Stimulated activated CD8-positive, alpha-beta memory T cell treated with anti-CD3 and anti-CD28 coated beads, Interleukin-12 subunit alpha, Interleukin-12 subunit beta, amount 100 ng/mL, for 24 hours (primary cell): ENCODE measurements at regions not wholly inside any gene's neighbourhood (a gene's known extent, or its start where the extent isn't known, plus 50 kb on each side); places are given as distances from the start of the nearest gene placed in this dataset.
"Not testable (repeated sequence)": the region's sequence is repeated elsewhere in the genome, so short reads cannot be mapped to it uniquely, and the experiment has no call there.

Experiments
- DNase-seq: peaks from one replicate; pipeline ENCODE4 v3.0.0-alpha.2; 2020; ENCODE audit errors: extremely low read depth

- DNase-seq = no peak
Observed at GRCh38 chr22:25487508-25487907, 77.0 kb upstream of the GRK3 start.

GRCh38 chr22:25488244-25489020 lies 76.0 kb upstream of the GRK3 start:
- DNase-seq = peak; percentile 7

- DNase-seq = no peak
Observed at GRCh38 chr22:25489947-25490346, 74.5 kb upstream of the GRK3 start.

GRCh38 chr22:25490896-25491295 lies 73.6 kb upstream of the GRK3 start:
- DNase-seq = no peak

GRCh38 chr22:25492162-25492561 lies 72.3 kb upstream of the GRK3 start:
- no peak for DNase-seq

GRCh38 chr22:25492841-25493734 lies 71.4 kb upstream of the GRK3 start:
- DNase-seq = no peak

- no peak for DNase-seq
Observed at GRCh38 chr22:25493794-25494193, 70.7 kb upstream of the GRK3 start.

- DNase-seq = no peak
Observed at GRCh38 chr22:25494774-25495173, 69.7 kb upstream of the GRK3 start.

- DNase-seq = no peak
Observed at GRCh38 chr22:25495285-25495684, 69.2 kb upstream of the GRK3 start.

- no peak for DNase-seq
Observed at GRCh38 chr22:25496396-25497064, 67.9 kb upstream of the GRK3 start.

GRCh38 chr22:25497181-25497641 lies 67.3 kb upstream of the GRK3 start:
- no peak for DNase-seq

- DNase-seq = no peak
Observed at GRCh38 chr22:25497716-25498115, 66.8 kb upstream of the GRK3 start.

- not testable (repeated sequence) for DNase-seq
Observed at GRCh38 chr22:25500671-25501070, 63.8 kb upstream of the GRK3 start.

GRCh38 chr22:25504017-25504416 lies 60.5 kb upstream of the GRK3 start:
- DNase-seq = not testable (repeated sequence)

GRCh38 chr22:25508161-25508560 lies 56.3 kb upstream of the GRK3 start:
- no peak for DNase-seq

- DNase-seq = no peak
Observed at GRCh38 chr22:25508761-25509321, 55.6 kb upstream of the GRK3 start.

- DNase-seq = no peak
Observed at GRCh38 chr22:25509374-25509791, 55.1 kb upstream of the GRK3 start.

- no peak for DNase-seq
Observed at GRCh38 chr22:25510876-25511275, 53.6 kb upstream of the GRK3 start.

- DNase-seq = no peak
Observed at GRCh38 chr22:25511725-25512124, 52.8 kb upstream of the GRK3 start.

GRCh38 chr22:25514436-25515180 lies 49.9 kb upstream of the GRK3 start:
- DNase-seq = no peak
